Esophagus squamous epithelium (tissue), 4 donors: ENCODE measurements at regions not wholly inside any gene's neighbourhood (a gene's known extent, or its start where the extent isn't known, plus 50 kb on each side); places are given as distances from the start of the nearest gene placed in this dataset.

Source experiments
- POLR2A ChIP-seq, 4 donors: fragments of 450-650 bp; IDR thresholded peaks; one replicate each; pipeline ENCODE4 v1.6.1; 2017; ENCODE audit warnings: antibody characterized with exemption in 4 of 4, mild to moderate bottlenecking in 4 of 4, moderate library complexity in 3 of 4
- TF ChIP-seq, protein P1 (sequence below), 6 experiments: fragments of 450-650 bp in 4 of 6; fragments of 200-600 bp in 2 of 6; sonication (generic) in 2 of 6; IDR thresholded peaks; one replicate each; pipeline ENCODE4 v1.5.1; 2016 to 2019; ENCODE audit warnings: antibody characterized with exemption in 6 of 6, mild to moderate bottlenecking in 4 of 6, moderate library complexity in 4 of 6

DNA sequence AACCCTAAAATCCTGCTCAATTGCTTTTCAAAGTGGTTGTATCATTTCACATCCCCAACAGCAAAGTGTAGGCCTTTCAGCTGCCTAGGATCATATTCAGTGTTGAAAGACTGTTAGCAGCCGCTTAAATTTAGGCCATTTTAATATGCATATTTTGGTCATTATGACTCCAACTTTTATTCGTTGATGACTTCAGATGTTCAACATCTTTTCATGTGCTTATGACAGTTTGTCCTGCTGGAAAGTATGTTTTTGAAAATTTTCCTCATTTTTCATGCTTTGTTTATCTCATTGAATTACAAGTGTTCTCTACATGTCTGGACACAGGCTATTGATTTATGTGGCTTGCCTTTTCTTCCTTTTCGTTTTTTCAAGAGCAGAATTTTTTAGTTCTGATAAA, 244.0 kb downstream of the THBS2 start:
- TF ChIP-seq, protein P1, sequence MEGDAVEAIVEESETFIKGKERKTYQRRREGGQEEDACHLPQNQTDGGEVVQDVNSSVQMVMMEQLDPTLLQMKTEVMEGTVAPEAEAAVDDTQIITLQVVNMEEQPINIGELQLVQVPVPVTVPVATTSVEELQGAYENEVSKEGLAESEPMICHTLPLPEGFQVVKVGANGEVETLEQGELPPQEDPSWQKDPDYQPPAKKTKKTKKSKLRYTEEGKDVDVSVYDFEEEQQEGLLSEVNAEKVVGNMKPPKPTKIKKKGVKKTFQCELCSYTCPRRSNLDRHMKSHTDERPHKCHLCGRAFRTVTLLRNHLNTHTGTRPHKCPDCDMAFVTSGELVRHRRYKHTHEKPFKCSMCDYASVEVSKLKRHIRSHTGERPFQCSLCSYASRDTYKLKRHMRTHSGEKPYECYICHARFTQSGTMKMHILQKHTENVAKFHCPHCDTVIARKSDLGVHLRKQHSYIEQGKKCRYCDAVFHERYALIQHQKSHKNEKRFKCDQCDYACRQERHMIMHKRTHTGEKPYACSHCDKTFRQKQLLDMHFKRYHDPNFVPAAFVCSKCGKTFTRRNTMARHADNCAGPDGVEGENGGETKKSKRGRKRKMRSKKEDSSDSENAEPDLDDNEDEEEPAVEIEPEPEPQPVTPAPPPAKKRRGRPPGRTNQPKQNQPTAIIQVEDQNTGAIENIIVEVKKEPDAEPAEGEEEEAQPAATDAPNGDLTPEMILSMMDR (IDR thresholded peaks at IDR 0.05): no peak
- no peak for TF ChIP-seq POLR2A (IDR thresholded peaks at IDR 0.05)
